ENCODE measurements at regions not wholly inside any gene's neighbourhood (a gene's known extent, or its start where the extent isn't known, plus 50 kb on each side); places are given as distances from the start of the nearest gene placed in this dataset.
"Not testable (repeated sequence)": the region's sequence is repeated elsewhere in the genome, so short reads cannot be mapped to it uniquely, and the experiment has no call there.

DNA sequence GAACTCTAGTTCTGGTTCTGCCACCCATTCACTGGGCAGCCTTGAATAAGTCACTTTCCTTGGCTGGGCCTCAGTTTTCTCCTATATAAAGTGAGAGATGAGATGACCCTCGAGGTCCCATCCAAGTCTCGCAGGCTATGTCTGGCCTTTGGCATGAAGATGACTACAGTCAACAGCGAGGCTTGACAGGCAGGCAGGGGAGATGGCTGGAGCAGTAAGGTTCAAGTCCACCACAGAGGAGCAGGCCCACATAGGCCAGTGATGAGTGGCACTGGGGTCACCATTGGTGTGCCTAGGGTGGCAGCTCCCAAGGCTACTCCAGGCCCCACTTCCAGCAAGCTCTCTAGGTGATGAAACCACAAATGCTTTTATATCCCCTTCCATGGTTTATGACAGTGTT lies 161.4 kb downstream of the ZFP36L2 start:
- Histone ChIP-seq H3K4me3 (ENCODE audit: low read depth, low read length, poor library complexity, severe bottlenecking) (no peak overlapping the region), H3K4me1 (ENCODE audit: insufficient read depth, low read length, poor library complexity, severe bottlenecking) (no peaks in the 10 kb centered on the region), H3K4me2 (ENCODE audit: low read length) (no peak overlapping the region), H3K9me2 (ENCODE audit: insufficient read depth, low read length) (no peaks in the 10 kb centered on the region), H4K20me1 (ENCODE audit: insufficient read depth, low read length) (no peaks in the 10 kb centered on the region), H3K36me3 (ENCODE audit: insufficient read depth, low read length) (no peaks in the 10 kb centered on the region), H3K27ac (ENCODE audit: low read depth, low read length, poor library complexity, severe bottlenecking) (no peak overlapping the region), H3K9me3 (ENCODE audit: low read length) (no peaks in the 10 kb centered on the region), H3K79me2 (ENCODE audit: insufficient read depth, low read depth, low read length) (no peaks in the 10 kb centered on the region), H2AFZ (ENCODE audit: low read length) (no peak overlapping the region)
- intact Hi-C loops (cut with micrococcal nuclease; ENCODE audit: unreplicated experiment), result no loop called here
- no peak for DNase-seq (ENCODE audit: low spot score)
- POLR2A ChIA-PET, result no interaction called here
- TF ChIP-seq EZH2phosphoT487 (IDR thresholded peaks at IDR 0.05; ENCODE audit: borderline replicate concordance, low read depth, low read length), result no peak
- TF ChIP-seq, protein P1, sequence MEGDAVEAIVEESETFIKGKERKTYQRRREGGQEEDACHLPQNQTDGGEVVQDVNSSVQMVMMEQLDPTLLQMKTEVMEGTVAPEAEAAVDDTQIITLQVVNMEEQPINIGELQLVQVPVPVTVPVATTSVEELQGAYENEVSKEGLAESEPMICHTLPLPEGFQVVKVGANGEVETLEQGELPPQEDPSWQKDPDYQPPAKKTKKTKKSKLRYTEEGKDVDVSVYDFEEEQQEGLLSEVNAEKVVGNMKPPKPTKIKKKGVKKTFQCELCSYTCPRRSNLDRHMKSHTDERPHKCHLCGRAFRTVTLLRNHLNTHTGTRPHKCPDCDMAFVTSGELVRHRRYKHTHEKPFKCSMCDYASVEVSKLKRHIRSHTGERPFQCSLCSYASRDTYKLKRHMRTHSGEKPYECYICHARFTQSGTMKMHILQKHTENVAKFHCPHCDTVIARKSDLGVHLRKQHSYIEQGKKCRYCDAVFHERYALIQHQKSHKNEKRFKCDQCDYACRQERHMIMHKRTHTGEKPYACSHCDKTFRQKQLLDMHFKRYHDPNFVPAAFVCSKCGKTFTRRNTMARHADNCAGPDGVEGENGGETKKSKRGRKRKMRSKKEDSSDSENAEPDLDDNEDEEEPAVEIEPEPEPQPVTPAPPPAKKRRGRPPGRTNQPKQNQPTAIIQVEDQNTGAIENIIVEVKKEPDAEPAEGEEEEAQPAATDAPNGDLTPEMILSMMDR (conservative IDR thresholded peaks at IDR 0.05; ENCODE audit: low read length), result no peak
- CTCF ChIA-PET (ENCODE audit: unreplicated experiment), result no interaction called here
- BruUV-seq (replicated peaks), result no TSS peak

- not testable (repeated sequence) for BruUV-seq (replicated peaks)
These were observed 163.3 kb downstream of the ZFP36L2 start for GRCh38 chr2:43063096-43063495.

GRCh38 chr2:43062058-43062457 lies 164.3 kb downstream of the ZFP36L2 start:
- no TSS peak for BruUV-seq (replicated peaks)
- Histone ChIP-seq H3K27ac (ENCODE audit: low read depth, low read length, poor library complexity, severe bottlenecking) (no peak overlapping the region), H3K79me2 (ENCODE audit: insufficient read depth, low read depth, low read length) (no peaks in the 10 kb centered on the region), H4K20me1 (ENCODE audit: insufficient read depth, low read length) (no peaks in the 10 kb centered on the region), H3K4me2 (ENCODE audit: low read length) (no peak overlapping the region), H3K4me3 (ENCODE audit: low read depth, low read length, poor library complexity, severe bottlenecking) (no peak overlapping the region), H3K9me2 (ENCODE audit: insufficient read depth, low read length) (no peaks in the 10 kb centered on the region), H3K36me3 (ENCODE audit: insufficient read depth, low read length) (no peaks in the 10 kb centered on the region), H2AFZ (ENCODE audit: low read length) (no peak overlapping the region), H3K4me1 (ENCODE audit: insufficient read depth, low read length, poor library complexity, severe bottlenecking) (no peaks in the 10 kb centered on the region), H3K9me3 (ENCODE audit: low read length) (no peaks in the 10 kb centered on the region)
- TF ChIP-seq, protein P1 (conservative IDR thresholded peaks at IDR 0.05; ENCODE audit: low read length), result no peak
- no peak for TF ChIP-seq EZH2phosphoT487 (IDR thresholded peaks at IDR 0.05; ENCODE audit: borderline replicate concordance, low read depth, low read length)
- no peak for DNase-seq (ENCODE audit: low spot score)
- intact Hi-C loops (cut with micrococcal nuclease; ENCODE audit: unreplicated experiment), result no loop called here
- ChIA-PET POLR2A (no interaction called here), CTCF (ENCODE audit: unreplicated experiment) (no interaction called here)

More at GRCh38 chr2:43063096-43063495, 163.3 kb downstream of the ZFP36L2 start:
- H3K36me3 ChIP-seq (ENCODE audit: insufficient read depth, low read length); H2AFZ ChIP-seq (ENCODE audit: low read length); H3K9me3 ChIP-seq (ENCODE audit: low read length); H3K4me2 ChIP-seq (ENCODE audit: low read length); DNase-seq (ENCODE audit: low spot score); CTCF ChIA-PET (ENCODE audit: unreplicated experiment); intact Hi-C loops (cut with micrococcal nuclease; ENCODE audit: unreplicated experiment); H3K4me1 ChIP-seq (ENCODE audit: insufficient read depth, low read length, poor library complexity, severe bottlenecking); H3K4me3 ChIP-seq (ENCODE audit: low read depth, low read length, poor library complexity, severe bottlenecking); H3K79me2 ChIP-seq (ENCODE audit: insufficient read depth, low read depth, low read length); H3K27ac ChIP-seq (ENCODE audit: low read depth, low read length, poor library complexity, severe bottlenecking); H3K9me2 ChIP-seq (ENCODE audit: insufficient read depth, low read length); POLR2A ChIA-PET; H4K20me1 ChIP-seq (ENCODE audit: insufficient read depth, low read length): not testable (repeated sequence)

Data from OCI-LY7 (cell line).